ENCODE measurements at regions not wholly inside any gene's neighbourhood (a gene's known extent, or its start where the extent isn't known, plus 50 kb on each side); places are given as distances from the start of the nearest gene placed in this dataset.

DNA sequence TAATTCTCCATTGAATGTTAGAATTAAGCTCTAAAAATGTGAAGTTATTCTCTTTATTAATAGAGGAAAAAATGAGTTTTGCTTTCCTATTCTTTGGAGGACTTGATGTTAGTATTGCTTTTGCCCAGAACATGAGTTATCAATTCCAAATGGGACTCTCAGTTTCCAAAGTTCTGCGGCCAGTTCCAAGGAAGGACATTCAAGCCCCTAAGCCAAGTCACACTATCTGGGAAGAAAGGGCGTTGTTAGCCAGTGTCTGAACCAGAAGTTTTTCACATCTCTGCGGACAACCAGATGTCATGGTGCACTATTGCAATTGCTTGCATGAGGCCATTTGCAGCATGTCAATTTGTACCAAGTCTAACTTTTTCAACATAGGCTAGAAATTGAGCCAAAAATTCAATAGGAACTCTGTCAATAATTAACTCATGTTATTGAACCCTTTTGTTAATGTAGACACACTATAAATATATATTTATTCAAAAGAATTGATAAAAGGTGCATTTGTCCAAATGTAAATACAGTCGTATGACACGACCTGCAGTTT lies 183.3 kb upstream of the PIK3R1 start (continued):
- TF ChIP-seq YY1 (IDR thresholded peaks at IDR 0.05): peak; percentile 85
- TF ChIP-seq FOXA1 (IDR thresholded peaks at IDR 0.05): no peak

DNA sequence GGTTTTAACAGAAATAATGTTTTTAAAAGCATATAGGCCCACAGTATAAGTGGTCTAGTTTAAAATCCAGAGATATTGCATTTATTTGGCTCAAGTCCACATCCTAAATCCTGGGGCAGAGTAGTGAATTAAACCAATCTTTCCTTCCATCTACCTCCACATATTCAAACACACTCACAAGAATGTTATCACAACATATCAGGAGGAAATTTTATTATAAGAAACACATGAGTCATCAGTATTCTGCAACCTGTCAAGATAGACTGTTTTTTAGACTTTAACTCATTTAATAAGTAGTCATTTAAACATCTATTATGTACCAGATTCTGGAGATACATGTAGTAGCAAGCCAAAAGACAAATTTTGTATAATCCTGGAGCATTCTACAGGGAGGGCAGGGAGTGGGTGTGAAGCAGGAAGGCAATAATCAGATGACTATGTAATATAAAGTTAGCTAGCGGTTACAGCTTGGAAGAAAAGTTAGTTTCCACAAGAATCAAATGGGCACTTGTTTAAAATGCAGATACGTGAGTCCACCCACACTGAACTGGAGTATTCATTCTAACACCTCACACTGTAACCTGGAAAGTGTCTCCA lies 187.3 kb upstream of the PIK3R1 start:
- Histone ChIP-seq H3K4me1 (ENCODE audit: control insufficient read depth in 4 of 4, insufficient read depth in 4 of 4, low read length in 3 of 4) (peaks cover 0 to 11% (median 7%) of the 10 kb centered on the region in 4 donors), H3K27me3 (ENCODE audit: control insufficient read depth in 4 of 4, insufficient read depth in 4 of 4, low read length in 3 of 4) (no peaks in the 10 kb centered on the region), H3K36me3 (ENCODE audit: control insufficient read depth in 4 of 4, insufficient read depth in 3 of 4, low read depth in 1 of 4, low read length in 3 of 4) (no peaks in the 10 kb centered on the region), H3K27ac (ENCODE audit: low read depth in 1 of 2, low read length in 2 of 2) (no peak overlapping the region), H3K9me3 (ENCODE audit: control insufficient read depth in 4 of 4, low read length in 3 of 4) (no peaks in the 10 kb centered on the region), H3K4me3 (ENCODE audit: low read depth in 1 of 3, low read length in 3 of 3) (no peak overlapping the region), H3K9ac (ENCODE audit: low read depth in 1 of 2, low read length in 2 of 2) (no peak overlapping the region)
- TF ChIP-seq EGR1 (IDR thresholded peaks at IDR 0.05; ENCODE audit: low read depth in 2 of 2): no peak
- no peak for TF ChIP-seq GABPA (IDR thresholded peaks at IDR 0.05 in 1 of 2, conservative IDR thresholded peaks at IDR 0.05 in 1 of 2)
- TF ChIP-seq, protein P1, sequence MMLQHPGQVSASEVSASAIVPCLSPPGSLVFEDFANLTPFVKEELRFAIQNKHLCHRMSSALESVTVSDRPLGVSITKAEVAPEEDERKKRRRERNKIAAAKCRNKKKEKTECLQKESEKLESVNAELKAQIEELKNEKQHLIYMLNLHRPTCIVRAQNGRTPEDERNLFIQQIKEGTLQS (IDR thresholded peaks at IDR 0.05): no peak
- no peak for TF ChIP-seq TAF1 (conservative IDR thresholded peaks at IDR 0.05)
- TF ChIP-seq RAD21 (IDR thresholded peaks at IDR 0.05): no peak
- no peak for TF ChIP-seq SP1 (IDR thresholded peaks at IDR 0.05)
- TF ChIP-seq FOXA2 (IDR thresholded peaks at IDR 0.05): no peak
- TF ChIP-seq JUND (IDR thresholded peaks at IDR 0.05): no peak
- no peak for TF ChIP-seq YY1 (IDR thresholded peaks at IDR 0.05)
- no peak for TF ChIP-seq NR2F2 (IDR thresholded peaks at IDR 0.05)
- TF ChIP-seq, protein P2, sequence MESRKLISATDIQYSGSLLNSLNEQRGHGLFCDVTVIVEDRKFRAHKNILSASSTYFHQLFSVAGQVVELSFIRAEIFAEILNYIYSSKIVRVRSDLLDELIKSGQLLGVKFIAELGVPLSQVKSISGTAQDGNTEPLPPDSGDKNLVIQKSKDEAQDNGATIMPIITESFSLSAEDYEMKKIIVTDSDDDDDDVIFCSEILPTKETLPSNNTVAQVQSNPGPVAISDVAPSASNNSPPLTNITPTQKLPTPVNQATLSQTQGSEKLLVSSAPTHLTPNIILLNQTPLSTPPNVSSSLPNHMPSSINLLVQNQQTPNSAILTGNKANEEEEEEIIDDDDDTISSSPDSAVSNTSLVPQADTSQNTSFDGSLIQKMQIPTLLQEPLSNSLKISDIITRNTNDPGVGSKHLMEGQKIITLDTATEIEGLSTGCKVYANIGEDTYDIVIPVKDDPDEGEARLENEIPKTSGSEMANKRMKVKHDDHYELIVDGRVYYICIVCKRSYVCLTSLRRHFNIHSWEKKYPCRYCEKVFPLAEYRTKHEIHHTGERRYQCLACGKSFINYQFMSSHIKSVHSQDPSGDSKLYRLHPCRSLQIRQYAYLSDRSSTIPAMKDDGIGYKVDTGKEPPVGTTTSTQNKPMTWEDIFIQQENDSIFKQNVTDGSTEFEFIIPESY (IDR thresholded peaks at IDR 0.05): no peak
- TF ChIP-seq, protein P3, sequence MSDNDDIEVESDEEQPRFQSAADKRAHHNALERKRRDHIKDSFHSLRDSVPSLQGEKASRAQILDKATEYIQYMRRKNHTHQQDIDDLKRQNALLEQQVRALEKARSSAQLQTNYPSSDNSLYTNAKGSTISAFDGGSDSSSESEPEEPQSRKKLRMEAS (IDR thresholded peaks at IDR 0.05): no peak
- no peak for TF ChIP-seq FOXA1 (IDR thresholded peaks at IDR 0.05)
- TF ChIP-seq, protein P4, sequence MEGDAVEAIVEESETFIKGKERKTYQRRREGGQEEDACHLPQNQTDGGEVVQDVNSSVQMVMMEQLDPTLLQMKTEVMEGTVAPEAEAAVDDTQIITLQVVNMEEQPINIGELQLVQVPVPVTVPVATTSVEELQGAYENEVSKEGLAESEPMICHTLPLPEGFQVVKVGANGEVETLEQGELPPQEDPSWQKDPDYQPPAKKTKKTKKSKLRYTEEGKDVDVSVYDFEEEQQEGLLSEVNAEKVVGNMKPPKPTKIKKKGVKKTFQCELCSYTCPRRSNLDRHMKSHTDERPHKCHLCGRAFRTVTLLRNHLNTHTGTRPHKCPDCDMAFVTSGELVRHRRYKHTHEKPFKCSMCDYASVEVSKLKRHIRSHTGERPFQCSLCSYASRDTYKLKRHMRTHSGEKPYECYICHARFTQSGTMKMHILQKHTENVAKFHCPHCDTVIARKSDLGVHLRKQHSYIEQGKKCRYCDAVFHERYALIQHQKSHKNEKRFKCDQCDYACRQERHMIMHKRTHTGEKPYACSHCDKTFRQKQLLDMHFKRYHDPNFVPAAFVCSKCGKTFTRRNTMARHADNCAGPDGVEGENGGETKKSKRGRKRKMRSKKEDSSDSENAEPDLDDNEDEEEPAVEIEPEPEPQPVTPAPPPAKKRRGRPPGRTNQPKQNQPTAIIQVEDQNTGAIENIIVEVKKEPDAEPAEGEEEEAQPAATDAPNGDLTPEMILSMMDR (IDR thresholded peaks at IDR 0.05; ENCODE audit: low read depth, low read length, missing input control): no peak
- no peak for TF ChIP-seq HNF4A (conservative IDR thresholded peaks at IDR 0.05)
- TF ChIP-seq, protein P5, sequence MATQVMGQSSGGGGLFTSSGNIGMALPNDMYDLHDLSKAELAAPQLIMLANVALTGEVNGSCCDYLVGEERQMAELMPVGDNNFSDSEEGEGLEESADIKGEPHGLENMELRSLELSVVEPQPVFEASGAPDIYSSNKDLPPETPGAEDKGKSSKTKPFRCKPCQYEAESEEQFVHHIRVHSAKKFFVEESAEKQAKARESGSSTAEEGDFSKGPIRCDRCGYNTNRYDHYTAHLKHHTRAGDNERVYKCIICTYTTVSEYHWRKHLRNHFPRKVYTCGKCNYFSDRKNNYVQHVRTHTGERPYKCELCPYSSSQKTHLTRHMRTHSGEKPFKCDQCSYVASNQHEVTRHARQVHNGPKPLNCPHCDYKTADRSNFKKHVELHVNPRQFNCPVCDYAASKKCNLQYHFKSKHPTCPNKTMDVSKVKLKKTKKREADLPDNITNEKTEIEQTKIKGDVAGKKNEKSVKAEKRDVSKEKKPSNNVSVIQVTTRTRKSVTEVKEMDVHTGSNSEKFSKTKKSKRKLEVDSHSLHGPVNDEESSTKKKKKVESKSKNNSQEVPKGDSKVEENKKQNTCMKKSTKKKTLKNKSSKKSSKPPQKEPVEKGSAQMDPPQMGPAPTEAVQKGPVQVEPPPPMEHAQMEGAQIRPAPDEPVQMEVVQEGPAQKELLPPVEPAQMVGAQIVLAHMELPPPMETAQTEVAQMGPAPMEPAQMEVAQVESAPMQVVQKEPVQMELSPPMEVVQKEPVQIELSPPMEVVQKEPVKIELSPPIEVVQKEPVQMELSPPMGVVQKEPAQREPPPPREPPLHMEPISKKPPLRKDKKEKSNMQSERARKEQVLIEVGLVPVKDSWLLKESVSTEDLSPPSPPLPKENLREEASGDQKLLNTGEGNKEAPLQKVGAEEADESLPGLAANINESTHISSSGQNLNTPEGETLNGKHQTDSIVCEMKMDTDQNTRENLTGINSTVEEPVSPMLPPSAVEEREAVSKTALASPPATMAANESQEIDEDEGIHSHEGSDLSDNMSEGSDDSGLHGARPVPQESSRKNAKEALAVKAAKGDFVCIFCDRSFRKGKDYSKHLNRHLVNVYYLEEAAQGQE (IDR thresholded peaks at IDR 0.05): no peak
- TF ChIP-seq HNF4G (IDR thresholded peaks at IDR 0.05): no peak
- TF ChIP-seq RXRA (IDR thresholded peaks at IDR 0.05): no peak
- WGBS: 93% methylated on average over 2 of the region's 2 CpGs
- DNase-seq (ENCODE audit: low spot score): no peak

Measured in liver (tissue), 8 donors.